WTC11 (cell line): ENCODE measurements at regions not wholly inside any gene's neighbourhood (a gene's known extent, or its start where the extent isn't known, plus 50 kb on each side); places are given as distances from the start of the nearest gene placed in this dataset.

Experiments used
- ATAC-seq: fragments of 200-7000 bp; cut with Tn5 transposase; 2 replicates; pipeline ENCODE4 v1.10.0; 2021; ENCODE audit warnings: mild to moderate bottlenecking, moderate library complexity
- CTCF ChIA-PET: fragments of 300-600 bp; sonication (Branson Sonifier 250); formaldehyde crosslinking; loops from one replicate; lab custom pipeline; 2021; ENCODE audit warnings: antibody characterized with exemption; lab: Charles Lee
- POLR2A ChIA-PET: fragments of 350-600 bp; sonication (Branson Sonifier 250); formaldehyde crosslinking; loops from one replicate; lab custom pipeline; 2021; ENCODE audit warnings: antibody characterized with exemption; lab: Charles Lee
- DNase-seq: peaks from one replicate; pipeline ENCODE4 v3.0.0; 2021; ENCODE audit warnings: low spot score
- H3K27ac Mint-ChIP-seq: 2 replicates; pipeline ENCODE4 v1.8.0; 2021; ENCODE audit warnings: mixed read lengths
- H3K27me3 Mint-ChIP-seq: 2 replicates; pipeline ENCODE4 v1.8.0; 2021; ENCODE audit warnings: low read depth, mild to moderate bottlenecking, moderate library complexity, mixed read lengths
- H3K36me3 Mint-ChIP-seq: 2 replicates; pipeline ENCODE4 v1.8.0; 2021; ENCODE audit warnings: mixed read lengths
- H3K4me1 Mint-ChIP-seq: 2 replicates; pipeline ENCODE4 v1.8.0; 2022; ENCODE audit warnings: mixed read lengths
- H3K4me3 Mint-ChIP-seq: 2 replicates; pipeline ENCODE4 v1.8.0; 2021; ENCODE audit warnings: mild to moderate bottlenecking, moderate library complexity, mixed read lengths
- H3K9me3 Mint-ChIP-seq: 2 replicates; pipeline ENCODE4 v1.8.0; 2021; ENCODE audit warnings: mixed read lengths
- AFF4 ChIP-seq: sonication (generic); formaldehyde crosslinking; IDR thresholded peaks from 2 replicates; pipeline ENCODE4 v1.8.1; 2023; ENCODE audit warnings: mild to moderate bottlenecking, missing genetic modification reagents, borderline replicate concordance
- CDX4 ChIP-seq: fragments of 250-450 bp; sonication (Bioruptor Pico); IDR thresholded peaks from 2 replicates; pipeline ENCODE4 v1.9.0; 2021; ENCODE audit warnings: moderate library complexity, mild to moderate bottlenecking, inconsistent platforms, borderline replicate concordance
- ESRRA ChIP-seq: sonication (generic); formaldehyde crosslinking; IDR thresholded peaks from 2 replicates; pipeline ENCODE4 v1.8.1; 2022; ENCODE audit warnings: mild to moderate bottlenecking, missing genetic modification reagents, borderline replicate concordance
- GABPB1 ChIP-seq: sonication (generic); formaldehyde crosslinking; IDR thresholded peaks from 2 replicates; pipeline ENCODE4 v1.8.1; 2023; ENCODE audit warnings: mild to moderate bottlenecking, missing genetic modification reagents
- JUN ChIP-seq: sonication (generic); formaldehyde crosslinking; IDR thresholded peaks from 2 replicates; pipeline ENCODE4 v1.8.0; 2023; ENCODE audit warnings: mild to moderate bottlenecking, missing genetic modification reagents
- KAT7 ChIP-seq: sonication (generic); formaldehyde crosslinking; IDR thresholded peaks from 2 replicates; pipeline ENCODE4 v1.8.1; 2023; ENCODE audit warnings: missing genetic modification reagents, mild to moderate bottlenecking, borderline replicate concordance
- NFE2L1 ChIP-seq: sonication (generic); formaldehyde crosslinking; IDR thresholded peaks from 2 replicates; pipeline ENCODE4 v1.8.1; 2023; ENCODE audit warnings: missing genetic modification reagents
- RELA ChIP-seq: sonication (generic); formaldehyde crosslinking; IDR thresholded peaks from 2 replicates; pipeline ENCODE4 v1.8.1; 2022; ENCODE audit warnings: missing genetic modification reagents, mild to moderate bottlenecking, borderline replicate concordance
- STAT6 ChIP-seq: sonication (generic); formaldehyde crosslinking; conservative IDR thresholded peaks from 2 replicates; pipeline ENCODE4 v1.8.1; 2023; ENCODE audit warnings: mild to moderate bottlenecking, low read depth, missing genetic modification reagents, moderate library complexity
- TEAD1 ChIP-seq: sonication (generic); formaldehyde crosslinking; IDR thresholded peaks from 2 replicates; pipeline ENCODE4 v1.8.0; 2022; ENCODE audit warnings: mild to moderate bottlenecking, missing genetic modification reagents
- ZNF317 ChIP-seq: sonication (generic); formaldehyde crosslinking; IDR thresholded peaks from 2 replicates; pipeline ENCODE4 v1.8.1; 2023; ENCODE audit warnings: low read depth, mild to moderate bottlenecking, moderate library complexity, missing genetic modification reagents, borderline replicate concordance
- ZNF671 ChIP-seq: fragments of 250-450 bp; sonication (Bioruptor Pico); IDR thresholded peaks from 2 replicates; pipeline ENCODE4 v1.8.0; 2021; ENCODE audit warnings: mild to moderate bottlenecking

GRCh38 chr2:177329064-177329463, 63.5 kb upstream of the AGPS start (continued):
- TF ChIP-seq AFF4 (CRISPR knock-in tag) = no peak
- TF ChIP-seq ZNF671 (CRISPR knock-in tag) = no peak

GRCh38 chr2:177331466-177331997, 61.0 kb upstream of the AGPS start:
- H3K4me1 Mint-ChIP-seq = peaks cover 20% of the 10 kb centered on the region
- CTCF ChIA-PET = interaction anchor here (0.7 to 1.6 kb wide), 4 partner anchors 66 to 183 kb away, joined by 3 to 6 read pairs (median 4); no protein-coding TSS in a partner anchor
- TF ChIP-seq ESRRA (CRISPR knock-in tag) = no peak
- no peak for TF ChIP-seq RELA
- no peak for TF ChIP-seq TEAD1 (CRISPR knock-in tag)
- TF ChIP-seq CDX4 (CRISPR knock-in tag) = no peak
- no peak for TF ChIP-seq NFE2L1 (CRISPR knock-in tag)
- no peak for TF ChIP-seq KAT7 (CRISPR knock-in tag)
- no peak for TF ChIP-seq STAT6 (CRISPR knock-in tag)
- TF ChIP-seq ZNF317 (CRISPR knock-in tag) = no peak
- no peak for TF ChIP-seq JUN
- TF ChIP-seq, all 79 proteins: peak for 0
- Mint-ChIP-seq H3K36me3 (no peaks in the 10 kb centered on the region), H3K9me3 (no peaks in the 10 kb centered on the region), H3K27me3 (peaks cover 2% of the 10 kb centered on the region), H3K27ac (0 out of 2 replicates have a peak overlapping the region, but pooled peaks have one; percentile 55), H3K4me3 (no peak overlapping the region)
- POLR2A ChIA-PET = no interaction called here
- no peak for ATAC-seq
- no peak for DNase-seq

- POLR2A ChIA-PET = no interaction called here
- Mint-ChIP-seq H3K4me1 (peaks cover 20% of the 10 kb centered on the region), H3K27ac (peak overlapping the region; percentile 82), H3K4me3 (no peak overlapping the region; the same call in 1 of the 2 replicates), H3K9me3 (no peaks in the 10 kb centered on the region)
- CTCF ChIA-PET = interaction anchor here (0.9 to 2.2 kb wide), 6 partner anchors 17 to 184 kb away, joined by 3 to 23 read pairs (median 5); partner anchors contain the start of gene NFE2L2
- no peak for DNase-seq
- TF ChIP-seq GABPB1 (CRISPR knock-in tag) = peak; percentile 12; the same call in 1 of the 2 replicates
- TF ChIP-seq ZNF317 (CRISPR knock-in tag) = no peak
- TF ChIP-seq, all 79 proteins: peak for 1
- peak; percentile 79 for ATAC-seq
- Mint-ChIP-seq H3K36me3 (no peaks in the 10 kb centered on the region), H3K27me3 (peaks cover 5% of the 10 kb centered on the region)
These were observed 60.3 kb upstream of the AGPS start for GRCh38 chr2:177332026-177332991.
